NT2/D1 (cell line): ENCODE measurements at regions not wholly inside any gene's neighbourhood (a gene's known extent, or its start where the extent isn't known, plus 50 kb on each side); places are given as distances from the start of the nearest gene placed in this dataset.
"Not testable (repeated sequence)": the region's sequence is repeated elsewhere in the genome, so short reads cannot be mapped to it uniquely, and the experiment has no call there.

Source experiments
- DNase-seq: peaks from one replicate; pipeline ENCODE4 v3.0.0-alpha.2; 2011; ENCODE audit warnings: low read depth, low spot score
- H3K27me3 ChIP-seq: 2 replicates; pipeline ENCODE4 v1.6.0; 2011; ENCODE audit warnings: mild to moderate bottlenecking; ENCODE audit not compliant: insufficient read length, insufficient read depth
- H3K36me3 ChIP-seq: 2 replicates; pipeline ENCODE4 v1.6.1; 2011; ENCODE audit warnings: mild to moderate bottlenecking, low read length, mixed read lengths; ENCODE audit not compliant: insufficient read depth, insufficient read length
- H3K4me1 ChIP-seq: 2 replicates; pipeline ENCODE4 v1.5.1; 2011; ENCODE audit not compliant: insufficient read depth, insufficient read length
- H3K4me3 ChIP-seq: 2 replicates; pipeline ENCODE4 v1.5.1; 2011; ENCODE audit warnings: low read depth; ENCODE audit not compliant: insufficient read length
- H3K9ac ChIP-seq: 2 replicates; pipeline ENCODE4 v1.6.0; 2011; ENCODE audit warnings: low read depth; ENCODE audit not compliant: insufficient read length
- H3K9me3 ChIP-seq: 2 replicates; pipeline ENCODE4 v1.5.1; 2011; ENCODE audit warnings: mild to moderate bottlenecking, low read length; ENCODE audit not compliant: insufficient read depth
- SUZ12 ChIP-seq: IDR thresholded peaks from 2 replicates; pipeline ENCODE4 v1.6.1; 2011; ENCODE audit not compliant: insufficient read length, insufficient read depth; ENCODE audit errors: extremely low read depth
- YY1 ChIP-seq: IDR thresholded peaks from 2 replicates; pipeline ENCODE4 v1.6.1; 2011; ENCODE audit not compliant: insufficient read length, insufficient read depth
- ZNF274 ChIP-seq: IDR thresholded peaks from 2 replicates; pipeline ENCODE4 v1.6.1; 2011; ENCODE audit warnings: mild to moderate bottlenecking, low read depth, low read length

- no peaks in the 10 kb centered on the region for H3K27me3 ChIP-seq
- no peak for DNase-seq
- H3K9ac ChIP-seq = peak overlapping the region; percentile 44
- peaks cover 2% of the 10 kb centered on the region for H3K36me3 ChIP-seq
- TF ChIP-seq YY1 (no peak), ZNF274 (no peak), SUZ12 (no peak)
- no peaks in the 10 kb centered on the region for H3K4me1 ChIP-seq
- H3K9me3 ChIP-seq = peaks cover 8% of the 10 kb centered on the region; the same call in 1 of the 2 replicates
- no peak overlapping the region for H3K4me3 ChIP-seq
Observed at GRCh38 chrX:6990552-6991193, 156.8 kb upstream of the STS start.

GRCh38 chrX:6989858-6990257, 157.7 kb upstream of the STS start:
- Histone ChIP-seq H3K4me3 (no peak overlapping the region), H3K4me1 (no peaks in the 10 kb centered on the region), H3K9ac (no peak overlapping the region), H3K9me3 (peaks cover 8% of the 10 kb centered on the region; the same call in 1 of the 2 replicates), H3K27me3 (no peaks in the 10 kb centered on the region), H3K36me3 (peaks cover 2% of the 10 kb centered on the region)
- TF ChIP-seq ZNF274 (no peak), SUZ12 (no peak), YY1 (no peak)
- no peak for DNase-seq

- not testable (repeated sequence) for H3K9ac ChIP-seq, DNase-seq, H3K27me3 ChIP-seq, H3K36me3 ChIP-seq, H3K9me3 ChIP-seq, H3K4me3 ChIP-seq, H3K4me1 ChIP-seq
Observed at GRCh38 chrX:6988694-6989093, 158.8 kb upstream of the STS start.

- TF ChIP-seq YY1 (no peak), SUZ12 (no peak), ZNF274 (no peak)
- Histone ChIP-seq H3K4me1 (no peaks in the 10 kb centered on the region), H3K9ac (no peak overlapping the region), H3K27me3 (no peaks in the 10 kb centered on the region), H3K9me3 (no peaks in the 10 kb centered on the region), H3K4me3 (no peak overlapping the region), H3K36me3 (no peaks in the 10 kb centered on the region)
- DNase-seq = no peak
Observed at GRCh38 chrX:6986915-6987314, 160.6 kb upstream of the STS start.

GRCh38 chrX:6985537-6985936, 162.0 kb upstream of the STS start:
- DNase-seq = no peak
- TF ChIP-seq ZNF274 = no peak
- TF ChIP-seq SUZ12 = no peak
- TF ChIP-seq YY1 = no peak

GRCh38 chrX:6983207-6983955, 164.1 kb upstream of the STS start:
- no peak for TF ChIP-seq ZNF274
- TF ChIP-seq YY1 = no peak
- TF ChIP-seq SUZ12 = no peak
- H3K4me1 ChIP-seq = no peaks in the 10 kb centered on the region
- no peak overlapping the region for H3K9ac ChIP-seq
- H3K9me3 ChIP-seq = no peaks in the 10 kb centered on the region
- H3K4me3 ChIP-seq = no peak overlapping the region
- H3K27me3 ChIP-seq = no peaks in the 10 kb centered on the region
- no peaks in the 10 kb centered on the region for H3K36me3 ChIP-seq
- DNase-seq = no peak

More at GRCh38 chrX:6985537-6985936, 162.0 kb upstream of the STS start:
- no peaks in the 10 kb centered on the region for H3K9me3 ChIP-seq
- no peak overlapping the region for H3K4me3 ChIP-seq
- no peaks in the 10 kb centered on the region for H3K36me3 ChIP-seq
- no peaks in the 10 kb centered on the region for H3K27me3 ChIP-seq
- no peak overlapping the region for H3K9ac ChIP-seq
- H3K4me1 ChIP-seq = no peaks in the 10 kb centered on the region

GRCh38 chrX:6981718-6982406, 165.7 kb upstream of the STS start:
- no peaks in the 10 kb centered on the region for H3K4me1 ChIP-seq
- H3K27me3 ChIP-seq = no peaks in the 10 kb centered on the region
- no peak for TF ChIP-seq SUZ12
- no peak for TF ChIP-seq ZNF274
- TF ChIP-seq YY1 = no peak
- H3K9ac ChIP-seq = no peak overlapping the region
- H3K36me3 ChIP-seq = no peaks in the 10 kb centered on the region
- no peak for DNase-seq
- H3K9me3 ChIP-seq = no peaks in the 10 kb centered on the region
- no peak overlapping the region for H3K4me3 ChIP-seq
